HG03354 (cell line): ENCODE measurements at regions not wholly inside any gene's neighbourhood (a gene's known extent, or its start where the extent isn't known, plus 50 kb on each side); places are given as distances from the start of the nearest gene placed in this dataset.
"Not testable (repeated sequence)": the region's sequence is repeated elsewhere in the genome, so short reads cannot be mapped to it uniquely, and the experiment has no call there.

Experiments
- ATAC-seq: cut with Tn5 transposase; IDR thresholded peaks from one replicate; pipeline ENCODE4 v1.9.1; 2021; ENCODE audit warnings: mild to moderate bottlenecking; ENCODE audit not compliant: unreplicated experiment, poor library complexity, severe bottlenecking

GRCh38 chr6:106783640-106784566 is 154.5 kb downstream of the QRSL1 start:
- no peak for ATAC-seq

- no peak for ATAC-seq
Observed at GRCh38 chr6:106782536-106783285, 153.3 kb downstream of the QRSL1 start.

GRCh38 chr6:106779552-106779951 is 150.2 kb downstream of the QRSL1 start:
- ATAC-seq = not testable (repeated sequence)

GRCh38 chr6:106778943-106779342 is 149.6 kb downstream of the QRSL1 start:
- ATAC-seq = no peak

GRCh38 chr6:106773996-106774629 is 144.7 kb downstream of the QRSL1 start:
- ATAC-seq = no peak

GRCh38 chr6:106773522-106773921 is 144.1 kb downstream of the QRSL1 start:
- ATAC-seq = no peak

- ATAC-seq = no peak
Observed at GRCh38 chr6:106772270-106773142, 143.1 kb downstream of the QRSL1 start.

- ATAC-seq = no peak
Observed at GRCh38 chr6:106771822-106772221, 142.4 kb downstream of the QRSL1 start.

GRCh38 chr6:106770663-106771062 is 141.3 kb downstream of the QRSL1 start:
- no peak for ATAC-seq

GRCh38 chr6:106770081-106770480 is 140.7 kb downstream of the QRSL1 start:
- ATAC-seq = no peak

GRCh38 chr6:106767271-106767670 is 137.9 kb downstream of the QRSL1 start:
- no peak for ATAC-seq

- ATAC-seq = no peak
Observed at GRCh38 chr6:106766201-106766600, 136.8 kb downstream of the QRSL1 start.

GRCh38 chr6:106765496-106765895 is 136.1 kb downstream of the QRSL1 start:
- no peak for ATAC-seq

- ATAC-seq = no peak
Observed at GRCh38 chr6:106764353-106764980, 135.1 kb downstream of the QRSL1 start.

GRCh38 chr6:106763361-106763760 is 134.0 kb downstream of the QRSL1 start:
- no peak for ATAC-seq

- no peak for ATAC-seq
Observed at GRCh38 chr6:106761160-106761559, 131.8 kb downstream of the QRSL1 start.

GRCh38 chr6:106759112-106759511 is 129.7 kb downstream of the QRSL1 start:
- ATAC-seq = no peak

GRCh38 chr6:106757722-106758467 is 128.5 kb downstream of the QRSL1 start:
- no peak for ATAC-seq
